ENCODE measurements at regions not wholly inside any gene's neighbourhood (a gene's known extent, or its start where the extent isn't known, plus 50 kb on each side); places are given as distances from the start of the nearest gene placed in this dataset.

GRCh38 chr3:22907796-22908195, 295.3 kb upstream of the UBE2E2 start:
- TF ChIP-seq POLR2A (IDR thresholded peaks at IDR 0.05) (no peak), EP300 (IDR thresholded peaks at IDR 0.05) (no peak)
- TF ChIP-seq, protein P1, sequence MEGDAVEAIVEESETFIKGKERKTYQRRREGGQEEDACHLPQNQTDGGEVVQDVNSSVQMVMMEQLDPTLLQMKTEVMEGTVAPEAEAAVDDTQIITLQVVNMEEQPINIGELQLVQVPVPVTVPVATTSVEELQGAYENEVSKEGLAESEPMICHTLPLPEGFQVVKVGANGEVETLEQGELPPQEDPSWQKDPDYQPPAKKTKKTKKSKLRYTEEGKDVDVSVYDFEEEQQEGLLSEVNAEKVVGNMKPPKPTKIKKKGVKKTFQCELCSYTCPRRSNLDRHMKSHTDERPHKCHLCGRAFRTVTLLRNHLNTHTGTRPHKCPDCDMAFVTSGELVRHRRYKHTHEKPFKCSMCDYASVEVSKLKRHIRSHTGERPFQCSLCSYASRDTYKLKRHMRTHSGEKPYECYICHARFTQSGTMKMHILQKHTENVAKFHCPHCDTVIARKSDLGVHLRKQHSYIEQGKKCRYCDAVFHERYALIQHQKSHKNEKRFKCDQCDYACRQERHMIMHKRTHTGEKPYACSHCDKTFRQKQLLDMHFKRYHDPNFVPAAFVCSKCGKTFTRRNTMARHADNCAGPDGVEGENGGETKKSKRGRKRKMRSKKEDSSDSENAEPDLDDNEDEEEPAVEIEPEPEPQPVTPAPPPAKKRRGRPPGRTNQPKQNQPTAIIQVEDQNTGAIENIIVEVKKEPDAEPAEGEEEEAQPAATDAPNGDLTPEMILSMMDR (IDR thresholded peaks at IDR 0.05) = no peak

All from stomach (tissue), 4 donors.